ENCODE measurements at regions not wholly inside any gene's neighbourhood (a gene's known extent, or its start where the extent isn't known, plus 50 kb on each side); places are given as distances from the start of the nearest gene placed in this dataset.

DNA sequence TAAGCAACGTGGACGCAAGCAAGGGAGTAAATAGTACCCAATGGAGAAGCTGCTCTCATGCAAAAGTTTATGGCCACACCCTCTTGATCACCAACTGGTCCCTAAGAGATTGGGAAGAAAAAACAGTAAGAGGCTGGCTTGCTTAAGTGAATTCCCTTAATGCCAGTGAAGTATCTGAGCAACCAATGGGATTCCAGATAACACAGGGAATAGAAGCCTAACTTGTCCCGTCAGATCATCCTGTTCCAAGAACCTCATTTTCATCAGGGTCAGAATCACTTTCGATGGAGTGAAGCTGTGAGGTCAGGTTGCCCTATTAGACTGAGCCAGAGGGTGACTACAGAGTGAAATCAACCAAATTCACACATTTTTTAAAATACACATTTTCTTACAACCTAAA, 104.3 kb downstream of the CD47 start:
- Histone ChIP-seq H3K9me3 (ENCODE audit: low read length) (no peaks in the 10 kb centered on the region), H3K4me1 (ENCODE audit: insufficient read depth, low read length, poor library complexity, severe bottlenecking) (no peaks in the 10 kb centered on the region), H2AFZ (ENCODE audit: low read length) (no peak overlapping the region), H3K79me2 (ENCODE audit: insufficient read depth, low read depth, low read length) (no peaks in the 10 kb centered on the region), H3K36me3 (ENCODE audit: insufficient read depth, low read length) (no peaks in the 10 kb centered on the region), H3K4me3 (ENCODE audit: low read depth, low read length, poor library complexity, severe bottlenecking) (no peak overlapping the region), H3K27ac (ENCODE audit: low read depth, low read length, poor library complexity, severe bottlenecking) (no peak overlapping the region), H4K20me1 (ENCODE audit: insufficient read depth, low read length) (no peaks in the 10 kb centered on the region), H3K4me2 (ENCODE audit: low read length) (no peak overlapping the region), H3K9me2 (ENCODE audit: insufficient read depth, low read length) (no peaks in the 10 kb centered on the region)
- POLR2A ChIA-PET, result interaction anchor here (0.6 kb wide), 1 partner anchor 10 kb away, joined by 3 read pairs; no protein-coding TSS in a partner anchor
- intact Hi-C loops (cut with micrococcal nuclease; ENCODE audit: unreplicated experiment), result no loop called here
- TF ChIP-seq EZH2phosphoT487 (IDR thresholded peaks at IDR 0.05; ENCODE audit: borderline replicate concordance, low read depth, low read length), result no peak
- TF ChIP-seq, protein P1, sequence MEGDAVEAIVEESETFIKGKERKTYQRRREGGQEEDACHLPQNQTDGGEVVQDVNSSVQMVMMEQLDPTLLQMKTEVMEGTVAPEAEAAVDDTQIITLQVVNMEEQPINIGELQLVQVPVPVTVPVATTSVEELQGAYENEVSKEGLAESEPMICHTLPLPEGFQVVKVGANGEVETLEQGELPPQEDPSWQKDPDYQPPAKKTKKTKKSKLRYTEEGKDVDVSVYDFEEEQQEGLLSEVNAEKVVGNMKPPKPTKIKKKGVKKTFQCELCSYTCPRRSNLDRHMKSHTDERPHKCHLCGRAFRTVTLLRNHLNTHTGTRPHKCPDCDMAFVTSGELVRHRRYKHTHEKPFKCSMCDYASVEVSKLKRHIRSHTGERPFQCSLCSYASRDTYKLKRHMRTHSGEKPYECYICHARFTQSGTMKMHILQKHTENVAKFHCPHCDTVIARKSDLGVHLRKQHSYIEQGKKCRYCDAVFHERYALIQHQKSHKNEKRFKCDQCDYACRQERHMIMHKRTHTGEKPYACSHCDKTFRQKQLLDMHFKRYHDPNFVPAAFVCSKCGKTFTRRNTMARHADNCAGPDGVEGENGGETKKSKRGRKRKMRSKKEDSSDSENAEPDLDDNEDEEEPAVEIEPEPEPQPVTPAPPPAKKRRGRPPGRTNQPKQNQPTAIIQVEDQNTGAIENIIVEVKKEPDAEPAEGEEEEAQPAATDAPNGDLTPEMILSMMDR (conservative IDR thresholded peaks at IDR 0.05; ENCODE audit: low read length), result no peak
- CTCF ChIA-PET (ENCODE audit: unreplicated experiment), result no interaction called here
- no peak for DNase-seq (ENCODE audit: low spot score)
- no TSS peak for BruUV-seq (replicated peaks)

DNA sequence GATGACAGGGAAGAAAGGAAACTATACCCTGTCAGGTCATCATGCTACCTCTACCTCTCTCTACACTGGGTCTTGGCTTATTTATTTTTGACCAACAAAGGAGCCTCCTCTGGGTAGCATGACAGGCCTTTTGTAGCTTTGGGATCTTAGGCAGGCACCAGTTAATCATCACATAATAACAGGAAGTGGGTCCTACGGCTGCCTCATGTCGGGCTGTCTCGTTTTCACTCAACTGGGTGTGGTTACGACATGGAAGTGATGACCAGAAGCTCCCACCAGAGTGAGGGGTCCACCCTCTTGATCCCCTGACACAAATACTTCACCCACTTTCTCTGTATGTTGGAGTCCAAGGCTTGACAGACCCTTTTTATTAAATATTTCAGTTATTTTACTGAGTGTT, 105.3 kb downstream of the CD47 start:
- H3K4me1 ChIP-seq (ENCODE audit: insufficient read depth, low read length, poor library complexity, severe bottlenecking), result no peaks in the 10 kb centered on the region
- TF ChIP-seq, protein P1 (conservative IDR thresholded peaks at IDR 0.05; ENCODE audit: low read length), result no peak
- H4K20me1 ChIP-seq (ENCODE audit: insufficient read depth, low read length), result no peaks in the 10 kb centered on the region
- H3K79me2 ChIP-seq (ENCODE audit: insufficient read depth, low read depth, low read length), result no peaks in the 10 kb centered on the region
- no peak overlapping the region for H2AFZ ChIP-seq (ENCODE audit: low read length)
- no peak overlapping the region for H3K4me2 ChIP-seq (ENCODE audit: low read length)
- H3K9me2 ChIP-seq (ENCODE audit: insufficient read depth, low read length), result no peaks in the 10 kb centered on the region
- H3K9me3 ChIP-seq (ENCODE audit: low read length), result no peaks in the 10 kb centered on the region
- intact Hi-C loops (cut with micrococcal nuclease; ENCODE audit: unreplicated experiment), result no loop called here
- DNase-seq (ENCODE audit: low spot score), result no peak
- H3K36me3 ChIP-seq (ENCODE audit: insufficient read depth, low read length), result no peaks in the 10 kb centered on the region
- no peak overlapping the region for H3K4me3 ChIP-seq (ENCODE audit: low read depth, low read length, poor library complexity, severe bottlenecking)
- H3K27ac ChIP-seq (ENCODE audit: low read depth, low read length, poor library complexity, severe bottlenecking), result no peak overlapping the region
- CTCF ChIA-PET (ENCODE audit: unreplicated experiment), result no interaction called here
- BruUV-seq (replicated peaks), result no TSS peak
- POLR2A ChIA-PET, result interaction anchor here (0.5 kb wide), 1 partner anchor 8 kb away, joined by 3 read pairs; no protein-coding TSS in a partner anchor

DNA sequence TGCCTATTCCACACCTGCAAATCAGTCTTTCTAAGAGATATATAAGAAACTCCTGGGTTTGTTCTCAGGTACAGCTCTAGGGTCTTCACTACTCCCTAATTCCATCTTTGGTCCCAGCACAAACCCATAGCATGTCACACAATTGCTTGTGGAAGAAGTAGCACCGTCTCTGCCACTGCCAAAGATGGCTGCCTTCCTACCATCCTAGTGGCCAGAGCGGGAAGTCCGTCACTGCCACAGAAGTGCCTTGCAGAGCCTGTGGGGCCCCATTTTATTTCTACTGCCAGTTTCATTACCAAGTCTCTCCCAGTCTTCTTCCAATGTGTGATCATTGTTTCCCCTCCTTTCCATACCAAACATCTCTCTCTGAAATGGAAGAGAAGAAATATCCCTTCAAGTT, 107.6 kb downstream of the CD47 start:
- Histone ChIP-seq H2AFZ (ENCODE audit: low read length) (no peak overlapping the region), H3K27ac (ENCODE audit: low read depth, low read length, poor library complexity, severe bottlenecking) (no peak overlapping the region), H3K4me3 (ENCODE audit: low read depth, low read length, poor library complexity, severe bottlenecking) (no peak overlapping the region), H3K4me1 (ENCODE audit: insufficient read depth, low read length, poor library complexity, severe bottlenecking) (no peaks in the 10 kb centered on the region), H3K36me3 (ENCODE audit: insufficient read depth, low read length) (no peaks in the 10 kb centered on the region), H3K79me2 (ENCODE audit: insufficient read depth, low read depth, low read length) (no peaks in the 10 kb centered on the region), H3K9me2 (ENCODE audit: insufficient read depth, low read length) (no peaks in the 10 kb centered on the region), H3K9me3 (ENCODE audit: low read length) (no peaks in the 10 kb centered on the region), H4K20me1 (ENCODE audit: insufficient read depth, low read length) (no peaks in the 10 kb centered on the region), H3K4me2 (ENCODE audit: low read length) (no peak overlapping the region)
- POLR2A ChIA-PET, result no interaction called here
- CTCF ChIA-PET (ENCODE audit: unreplicated experiment), result no interaction called here
- no peak for DNase-seq (ENCODE audit: low spot score)
- intact Hi-C loops (cut with micrococcal nuclease; ENCODE audit: unreplicated experiment), result no loop called here
- no peak for TF ChIP-seq EZH2phosphoT487 (IDR thresholded peaks at IDR 0.05; ENCODE audit: borderline replicate concordance, low read depth, low read length)
- TF ChIP-seq, protein P1 (conservative IDR thresholded peaks at IDR 0.05; ENCODE audit: low read length), result no peak
- no TSS peak for BruUV-seq (replicated peaks)

Data from OCI-LY7 (cell line).